SK-N-MC (cell line): ENCODE measurements at regions not wholly inside any gene's neighbourhood (a gene's known extent, or its start where the extent isn't known, plus 50 kb on each side); places are given as distances from the start of the nearest gene placed in this dataset.

ENCODE experiments used
- EZH2 ChIP-seq: fragments of 200-600 bp; sonication (generic); IDR thresholded peaks from one replicate; pipeline ENCODE4 v1.6.1; 2017; ENCODE audit warnings: antibody characterized with exemption
- FOXP2 ChIP-seq: optimal IDR thresholded peaks from 2 replicates; pipeline ENCODE3; 2011; ENCODE audit warnings: mild to moderate bottlenecking, moderate library complexity; ENCODE audit not compliant: insufficient read depth; ENCODE audit errors: extremely low read length, control extremely low read depth
- POLR2AphosphoS5 ChIP-seq: IDR thresholded peaks from 2 replicates; pipeline ENCODE4 v1.6.1; 2012; ENCODE audit warnings: mild to moderate bottlenecking, low read depth, low read length, borderline replicate concordance

DNA sequence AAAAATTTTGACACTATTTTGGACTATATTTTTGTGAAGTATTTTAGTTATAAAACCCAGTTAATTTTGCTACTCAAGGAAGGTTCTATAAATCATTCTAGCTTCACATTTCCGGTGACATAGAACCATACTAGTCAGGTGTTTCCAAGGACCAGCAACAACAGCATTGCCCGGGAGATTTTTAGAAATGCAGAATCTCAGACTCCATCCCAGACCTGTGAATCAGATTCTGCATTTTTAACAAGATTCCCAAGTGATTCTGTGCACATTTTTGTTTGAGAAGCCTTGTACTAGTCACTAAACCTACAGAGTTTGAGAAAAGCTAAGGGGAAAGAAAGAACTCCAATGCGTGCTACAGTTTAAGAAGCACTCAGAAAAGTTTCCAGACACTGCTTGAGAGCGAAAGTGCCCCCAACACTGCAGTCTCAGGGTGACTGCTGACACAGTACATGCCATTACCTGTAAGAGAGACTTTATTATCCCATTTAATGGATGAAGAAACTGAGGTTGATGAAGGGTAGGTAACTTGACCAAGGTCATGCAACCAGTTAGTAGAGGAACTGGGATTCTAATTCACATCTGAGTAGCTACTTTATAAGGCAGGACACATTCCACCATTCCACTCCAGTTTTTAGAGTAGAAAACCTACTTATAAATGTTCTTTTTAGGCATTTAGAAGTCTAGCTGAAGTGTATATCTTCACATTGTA is 49.7 kb upstream of the USP3 start:
- TF ChIP-seq EZH2, result no peak
- TF ChIP-seq FOXP2, result no peak
- TF ChIP-seq POLR2AphosphoS5, result no peak
